Large intestine (tissue), 3 donors: ENCODE measurements at regions not wholly inside any gene's neighbourhood (a gene's known extent, or its start where the extent isn't known, plus 50 kb on each side); places are given as distances from the start of the nearest gene placed in this dataset.

Source experiments
- DNase-seq, 2 donors: peaks; one replicate each; pipeline versions ENCODE4 v3.0.0 to v3.0.0-alpha.2; 2013
- H3K27ac ChIP-seq: one replicate; pipeline ENCODE4 v1.5.1; 2013; ENCODE audit warnings: low read length
- H3K27me3 ChIP-seq: 2 replicates; pipeline ENCODE4 v1.6.1; 2013; ENCODE audit warnings: low read length; ENCODE audit not compliant: control insufficient read depth, insufficient read depth
- H3K36me3 ChIP-seq: 2 replicates; pipeline ENCODE4 v1.6.1; 2013; ENCODE audit warnings: low read length; ENCODE audit not compliant: control insufficient read depth, insufficient read depth
- H3K4me1 ChIP-seq: one replicate; pipeline ENCODE4 v1.6.1; 2013; ENCODE audit warnings: low read length; ENCODE audit not compliant: control insufficient read depth, insufficient read depth
- H3K4me3 ChIP-seq: one replicate; pipeline ENCODE4 v1.5.1; 2013; ENCODE audit warnings: low read length
- H3K9me3 ChIP-seq: one replicate; pipeline ENCODE4 v1.6.1; 2013; ENCODE audit warnings: mild to moderate bottlenecking, low read depth, low read length, moderate library complexity; ENCODE audit not compliant: control insufficient read depth
- WGBS: methylation state at CpG from one replicate; pipeline ENCODE4 v1.1.5; 2013; ENCODE audit warnings: low lambda C conversion rate; ENCODE audit not compliant: insufficient coverage; 5-methylcytosine and 5-hydroxymethylcytosine counted together

GRCh38 chr4:30783751-30784150 lies 63.6 kb downstream of the PCDH7 start:
- Histone ChIP-seq H3K4me1 (peaks cover 1% of the 10 kb centered on the region), H3K27me3 (no peaks in the 10 kb centered on the region), H3K9me3 (no peaks in the 10 kb centered on the region), H3K4me3 (no peak overlapping the region), H3K27ac (no peak overlapping the region), H3K36me3 (no peaks in the 10 kb centered on the region)
- DNase-seq: no peak

DNA sequence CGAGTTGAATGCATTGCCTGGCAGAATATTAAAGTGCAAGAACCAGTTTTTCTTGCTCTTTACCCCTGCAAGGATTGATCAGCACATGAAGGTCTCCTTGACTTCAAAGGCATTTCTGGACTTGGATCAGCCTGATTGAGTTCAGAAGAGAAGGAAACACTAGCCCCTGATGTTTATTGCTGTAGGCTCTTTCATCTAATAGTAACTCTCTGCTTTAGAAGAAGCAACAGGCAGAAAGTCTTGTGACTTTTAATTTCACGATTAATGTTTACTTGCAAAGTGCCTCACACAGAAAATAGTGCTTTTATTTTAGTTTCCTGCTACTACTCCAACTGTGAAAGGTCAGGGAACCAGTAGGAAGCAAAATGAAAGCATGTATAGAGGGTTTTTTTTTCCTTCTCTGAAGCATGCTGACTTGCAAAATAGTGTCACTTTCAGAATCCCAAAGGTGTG lies 69.1 kb downstream of the PCDH7 start:
- H3K9me3 ChIP-seq: no peaks in the 10 kb centered on the region
- H3K36me3 ChIP-seq: no peaks in the 10 kb centered on the region
- H3K4me3 ChIP-seq: peak overlapping the region; percentile 15
- H3K27ac ChIP-seq: peak overlapping the region; percentile 72
- H3K4me1 ChIP-seq: peaks cover 10% of the 10 kb centered on the region
- WGBS: 0% methylated on average over 1 of the region's 2 CpGs
- DNase-seq: peak; percentile 61 to 87
- H3K27me3 ChIP-seq: no peaks in the 10 kb centered on the region

DNA sequence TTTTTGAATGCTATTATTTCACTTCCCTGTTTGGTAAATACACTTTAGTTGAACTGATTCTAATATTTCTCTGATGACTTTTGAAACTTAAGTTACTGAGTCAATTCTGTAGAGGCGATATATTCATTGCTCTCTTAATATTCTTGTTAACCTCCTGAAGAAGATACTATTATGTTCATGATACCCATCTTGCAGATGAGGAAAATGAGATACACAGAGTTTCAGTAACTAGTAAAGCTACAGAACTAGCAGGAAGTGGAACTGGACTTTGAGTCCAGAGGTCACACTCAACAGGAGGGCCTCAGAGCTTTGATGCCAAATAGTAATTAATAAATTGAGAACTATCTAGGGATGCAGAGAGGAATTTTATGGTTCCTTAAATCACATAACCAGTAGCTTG lies 70.0 kb downstream of the PCDH7 start:
- no CpG with 5 or more reads among the region's 1 CpG for WGBS
- H3K36me3 ChIP-seq: no peaks in the 10 kb centered on the region
- peak in 1 of 2 donors; percentile 27 for DNase-seq

DNA sequence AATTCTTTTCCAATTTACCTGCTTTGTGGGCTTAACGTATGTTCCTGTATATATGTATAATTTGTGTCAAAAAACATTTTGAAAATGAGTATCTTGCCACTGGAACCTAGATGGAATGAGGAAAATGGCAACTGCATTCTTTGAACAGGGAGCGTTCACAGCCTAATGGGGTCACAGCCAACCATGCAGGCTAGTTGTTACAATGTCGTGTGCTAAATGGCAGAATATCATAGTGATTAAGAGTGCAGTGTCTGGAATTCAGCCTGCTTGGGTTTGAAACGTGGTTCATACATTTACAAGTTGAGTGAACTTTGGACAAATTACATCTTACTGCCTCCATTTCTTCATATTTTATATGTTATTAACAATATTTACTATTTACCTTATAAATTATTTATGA lies 70.8 kb downstream of the PCDH7 start:
- 81% methylated on average over 2 of the region's 4 CpGs for whole genome bisulfite sequencing
- no peak overlapping the region for H3K4me3 ChIP-seq
- no peak for DNase-seq

More for the DNA sequence above, 70.0 kb downstream of the PCDH7 start:
- Histone ChIP-seq H3K9me3 (no peaks in the 10 kb centered on the region), H3K27me3 (no peaks in the 10 kb centered on the region), H3K27ac (no peak overlapping the region), H3K4me1 (peaks cover 10% of the 10 kb centered on the region), H3K4me3 (no peak overlapping the region)

DNA sequence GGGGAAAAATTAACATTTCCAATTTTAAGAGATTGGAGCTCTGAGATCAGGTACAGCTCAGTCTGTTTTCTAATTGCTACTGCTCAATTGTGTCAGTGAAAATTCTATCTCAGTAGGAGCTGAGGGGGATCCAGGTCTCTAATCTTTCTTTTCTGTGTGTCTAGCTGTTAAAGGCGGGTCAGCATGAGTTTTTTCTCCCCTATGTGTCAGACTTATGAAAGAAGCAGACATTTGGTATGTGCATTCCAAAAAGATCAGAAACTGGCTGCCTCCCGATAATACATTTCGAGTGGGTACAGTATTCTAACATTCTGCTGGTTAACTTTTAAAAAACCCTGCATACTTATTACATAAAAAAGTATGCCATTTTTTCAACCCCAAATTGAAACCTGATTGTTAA lies 72.4 kb downstream of the PCDH7 start:
- no peak overlapping the region for H3K27ac ChIP-seq
- H3K4me3 ChIP-seq: no peak overlapping the region
- H3K27me3 ChIP-seq: no peaks in the 10 kb centered on the region
- WGBS: no CpG with 5 or more reads among the region's 3 CpGs
- no peaks in the 10 kb centered on the region for H3K36me3 ChIP-seq
- peaks cover 10% of the 10 kb centered on the region for H3K4me1 ChIP-seq
- no peaks in the 10 kb centered on the region for H3K9me3 ChIP-seq
- DNase-seq: no peak

More for the DNA sequence above, 70.8 kb downstream of the PCDH7 start:
- H3K9me3 ChIP-seq: no peaks in the 10 kb centered on the region
- no peaks in the 10 kb centered on the region for H3K27me3 ChIP-seq
- H3K27ac ChIP-seq: no peak overlapping the region
- no peaks in the 10 kb centered on the region for H3K36me3 ChIP-seq
- peaks cover 10% of the 10 kb centered on the region for H3K4me1 ChIP-seq

DNA sequence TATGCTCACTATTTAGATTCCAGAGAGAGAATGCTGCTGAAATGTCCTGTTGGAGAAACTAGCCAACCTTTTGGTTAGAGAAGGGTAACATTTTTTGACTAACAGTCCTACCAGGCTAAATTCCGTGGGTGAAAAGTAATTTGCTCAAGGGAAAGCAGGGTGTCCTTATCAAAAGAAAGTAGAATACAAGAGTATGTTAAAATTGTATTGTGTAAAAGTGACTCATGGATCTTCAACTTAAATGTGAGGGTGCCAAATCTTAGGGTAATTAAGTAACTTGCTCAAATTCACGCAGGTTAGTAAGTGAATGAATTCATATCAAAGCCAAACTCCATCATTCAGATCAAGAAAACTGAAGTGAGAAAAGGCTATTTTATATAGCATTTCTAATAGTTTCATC lies 81.7 kb downstream of the PCDH7 start:
- no peak overlapping the region for H3K27ac ChIP-seq
- no CpG with 5 or more reads among the region's 2 CpGs for WGBS
- H3K9me3 ChIP-seq: no peaks in the 10 kb centered on the region
- H3K27me3 ChIP-seq: no peaks in the 10 kb centered on the region
- H3K36me3 ChIP-seq: no peaks in the 10 kb centered on the region
- DNase-seq: no peak
- no peaks in the 10 kb centered on the region for H3K4me1 ChIP-seq
- no peak overlapping the region for H3K4me3 ChIP-seq

- WGBS: 100% methylated on average over 2 of the region's 3 CpGs
These were observed 82.6 kb downstream of the PCDH7 start for GRCh38 chr4:30802622-30803323.

DNA sequence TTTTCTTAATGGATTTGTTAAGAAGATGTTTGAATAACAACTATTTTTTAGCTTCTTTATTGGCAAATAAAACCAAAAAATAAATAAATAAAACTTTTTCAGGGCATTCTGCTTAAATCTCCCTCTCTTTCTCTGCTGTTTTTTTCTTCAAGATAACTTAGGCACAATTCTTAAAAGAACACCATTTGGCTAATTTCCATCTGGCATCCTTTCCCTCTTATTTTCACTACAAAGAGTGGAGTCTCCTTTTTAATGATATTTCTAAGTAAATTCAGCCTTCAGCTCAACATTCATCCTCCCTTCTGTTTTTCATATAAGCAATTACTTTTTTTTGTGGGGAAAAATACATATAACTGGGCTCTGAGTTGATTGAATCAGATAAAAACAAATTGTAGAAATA lies 88.1 kb downstream of the PCDH7 start:
- Histone ChIP-seq H3K4me1 (no peaks in the 10 kb centered on the region), H3K27ac (no peak overlapping the region), H3K27me3 (no peaks in the 10 kb centered on the region), H3K36me3 (no peaks in the 10 kb centered on the region), H3K4me3 (no peak overlapping the region), H3K9me3 (no peaks in the 10 kb centered on the region)
- DNase-seq: no peak

More at GRCh38 chr4:30802622-30803323, 82.6 kb downstream of the PCDH7 start:
- H3K4me3 ChIP-seq: no peak overlapping the region
- DNase-seq: no peak
- no peak overlapping the region for H3K27ac ChIP-seq
- H3K27me3 ChIP-seq: no peaks in the 10 kb centered on the region
- no peaks in the 10 kb centered on the region for H3K4me1 ChIP-seq
- H3K36me3 ChIP-seq: no peaks in the 10 kb centered on the region
- no peaks in the 10 kb centered on the region for H3K9me3 ChIP-seq

DNA sequence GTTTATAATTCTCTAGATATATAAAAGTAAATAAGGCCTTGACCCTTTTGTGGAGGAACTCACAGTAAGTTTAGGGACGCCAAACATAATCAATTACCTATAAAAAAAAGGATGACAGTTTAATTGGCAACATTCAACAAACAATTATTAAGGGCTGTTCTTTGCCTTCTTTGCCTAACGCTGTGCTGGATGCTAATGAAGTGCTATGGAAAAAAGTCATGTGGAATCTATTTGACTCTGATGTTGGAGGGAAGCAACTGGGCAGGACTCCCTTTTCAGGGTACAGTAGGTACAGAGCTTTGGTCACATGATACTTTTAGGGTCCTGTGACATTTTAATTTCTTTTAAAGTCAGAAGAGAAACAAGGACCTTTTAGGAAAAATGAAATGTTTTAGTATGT lies 91.1 kb downstream of the PCDH7 start:
- Histone ChIP-seq H3K4me1 (no peaks in the 10 kb centered on the region), H3K27ac (no peak overlapping the region), H3K9me3 (no peaks in the 10 kb centered on the region), H3K27me3 (no peaks in the 10 kb centered on the region), H3K4me3 (no peak overlapping the region), H3K36me3 (no peaks in the 10 kb centered on the region)
- WGBS: no CpG with 5 or more reads among the region's 2 CpGs
- DNase-seq: no peak

DNA sequence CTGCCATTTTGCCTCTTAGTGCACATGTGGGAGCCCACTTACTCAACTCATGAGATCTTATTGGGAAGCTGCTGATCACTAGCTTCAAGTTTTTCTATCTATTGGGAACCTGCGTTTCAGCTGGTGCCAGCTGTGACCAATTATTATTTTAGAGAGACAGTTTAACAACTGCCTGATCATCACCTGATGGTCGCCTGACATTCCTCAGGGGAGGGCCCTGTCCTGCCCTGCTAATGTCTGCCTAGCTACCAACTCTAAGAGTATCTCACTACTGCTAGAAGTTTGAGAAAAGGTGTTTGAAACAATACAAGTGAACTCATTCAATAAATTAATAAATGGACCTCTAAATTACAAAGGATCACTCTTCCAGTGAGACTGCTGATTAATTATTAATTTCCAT lies 95.5 kb downstream of the PCDH7 start:
- Histone ChIP-seq H3K27ac (no peak overlapping the region), H3K27me3 (no peaks in the 10 kb centered on the region), H3K36me3 (no peaks in the 10 kb centered on the region), H3K4me1 (no peaks in the 10 kb centered on the region), H3K4me3 (no peak overlapping the region), H3K9me3 (no peaks in the 10 kb centered on the region)
- no peak for DNase-seq
- no CpG with 5 or more reads among the region's 2 CpGs for WGBS

GRCh38 chr4:30817447-30817846 lies 97.3 kb downstream of the PCDH7 start:
- Histone ChIP-seq H3K4me3 (no peak overlapping the region), H3K9me3 (no peaks in the 10 kb centered on the region)
- WGBS: no CpG with 5 or more reads among the region's 1 CpG

More at GRCh38 chr4:30817447-30817846, 97.3 kb downstream of the PCDH7 start:
- Histone ChIP-seq H3K27ac (no peak overlapping the region), H3K36me3 (no peaks in the 10 kb centered on the region), H3K4me1 (no peaks in the 10 kb centered on the region), H3K27me3 (no peaks in the 10 kb centered on the region)
- DNase-seq: no peak
